Endothelial cell of umbilical vein (primary cell): ENCODE measurements at regions not wholly inside any gene's neighbourhood (a gene's known extent, or its start where the extent isn't known, plus 50 kb on each side); places are given as distances from the start of the nearest gene placed in this dataset.

ENCODE experiments used
- BruUV-seq: library from RNA; stranded (reverse); fragments of 400-500 nt; replicated peaks from 2 replicates; lab custom pipeline; 2021; lab: Mats Ljungman, UMichigan
- CTCF ChIA-PET: fragments of 300-600, 350-600 bp; sonication (Branson Sonifier 250); formaldehyde crosslinking; loops from one replicate; lab custom pipeline; 2021; ENCODE audit warnings: antibody characterized with exemption, inconsistent platforms; lab: Charles Lee
- POLR2A ChIA-PET: fragments of 300-600, 350-600 bp; sonication (Branson Sonifier 250); formaldehyde crosslinking; loops from one replicate; lab custom pipeline; 2021; ENCODE audit warnings: antibody characterized with exemption, inconsistent platforms; lab: Charles Lee
- DNase-seq: peaks from one replicate; pipeline ENCODE4 v3.0.0-alpha.2; 2011; ENCODE audit warnings: low read depth, low spot score
- FAIRE-seq: peaks from 2 replicates; lab custom pipeline; 2011; peaks lifted over from hg19 to GRCh38; lab: Jason Lieb, UNC
- H2AFZ ChIP-seq: 2 replicates; pipeline ENCODE4 v1.6.0; 2012; ENCODE audit warnings: low read depth, low read length, control low read depth, inconsistent platforms
- H3K27ac ChIP-seq: 2 replicates; pipeline ENCODE4 v1.5.1; 2011; ENCODE audit warnings: low read depth, mild to moderate bottlenecking, control low read depth, low read length, moderate library complexity; ENCODE audit not compliant: insufficient read depth
- H3K27me3 ChIP-seq, 2 experiments: 2 replicates each; pipeline versions ENCODE4 v1.6.0 to v1.6.1; 2011; ENCODE audit warnings: low read length in 2 of 2, mixed read lengths in 1 of 2; ENCODE audit not compliant: control insufficient read depth in 2 of 2, insufficient read depth in 2 of 2
- H3K36me3 ChIP-seq, 2 experiments: 2 replicates in 1 of 2; 3 replicates in 1 of 2; pipeline ENCODE4 v1.5.1; 2011; ENCODE audit warnings: low read length in 2 of 2, mild to moderate bottlenecking in 1 of 2, moderate library complexity in 1 of 2; ENCODE audit not compliant: control insufficient read depth in 2 of 2, insufficient read depth in 2 of 2; ENCODE audit errors: extremely low read depth in 1 of 2
- H3K4me1 ChIP-seq: 3 replicates; pipeline ENCODE4 v1.5.1; 2011; ENCODE audit warnings: mild to moderate bottlenecking, low read length; ENCODE audit not compliant: control insufficient read depth, insufficient read depth; ENCODE audit errors: extremely low read depth
- H3K4me2 ChIP-seq: 2 replicates; pipeline ENCODE4 v1.6.1; 2011; ENCODE audit warnings: low read length, control low read depth, mixed read lengths; ENCODE audit not compliant: insufficient read depth
- H3K4me3 ChIP-seq, 3 experiments: fragments of 200-600 bp in 1 of 3; sonication (generic), shearing (Covaris generic) in 1 of 3; replicated peaks in 1 of 3; 2 replicates each; pipeline ENCODE4 v1.5.1; 2011 to 2016; ENCODE audit warnings: control low read depth in 3 of 3, low read length in 3 of 3, mild to moderate bottlenecking in 2 of 3, inconsistent platforms in 1 of 3, low read depth in 1 of 3, moderate library complexity in 1 of 3; ENCODE audit not compliant: insufficient read depth in 1 of 3
- H3K79me2 ChIP-seq: 2 replicates; pipeline ENCODE4 v1.6.0; 2012; ENCODE audit warnings: low read length, inconsistent platforms; ENCODE audit not compliant: control insufficient read depth, insufficient read depth
- H3K9ac ChIP-seq: replicated peaks from 2 replicates; pipeline ENCODE3; 2011; ENCODE audit warnings: low read length, control low read depth; ENCODE audit not compliant: insufficient read depth; ENCODE audit errors: extremely low read depth
- H3K9me1 ChIP-seq: replicated peaks from 3 replicates; pipeline ENCODE4 v1.6.0; 2011; ENCODE audit warnings: mild to moderate bottlenecking, low read length; ENCODE audit not compliant: control insufficient read depth, insufficient read depth; ENCODE audit errors: extremely low read depth
- H3K9me3 ChIP-seq: replicated peaks from 2 replicates; pipeline ENCODE4 v1.5.1; 2012; ENCODE audit warnings: low read length, inconsistent platforms; ENCODE audit not compliant: control insufficient read depth, insufficient read depth
- H4K20me1 ChIP-seq: replicated peaks from 2 replicates; pipeline ENCODE3; 2011; ENCODE audit warnings: mild to moderate bottlenecking, low read length; ENCODE audit not compliant: control insufficient read depth, insufficient read depth; ENCODE audit errors: extremely low read depth
- EZH2 ChIP-seq: IDR thresholded peaks from 2 replicates; pipeline ENCODE4 v1.6.1; 2012; ENCODE audit warnings: borderline replicate concordance, low read depth, mild to moderate bottlenecking, moderate library complexity, low read length, inconsistent platforms; ENCODE audit not compliant: severe bottlenecking
- FOS ChIP-seq: IDR thresholded peaks from 2 replicates; pipeline ENCODE4 v1.6.1; 2011; ENCODE audit warnings: mild to moderate bottlenecking, low read length, moderate library complexity, borderline replicate concordance; ENCODE audit not compliant: insufficient read depth
- GATA2 ChIP-seq: IDR thresholded peaks from 2 replicates; pipeline ENCODE4 v1.7.0; 2011; ENCODE audit warnings: low read depth, mild to moderate bottlenecking, moderate library complexity, mixed read lengths, low read length; ENCODE audit not compliant: insufficient read length, insufficient read depth
- JUN ChIP-seq: IDR thresholded peaks from 2 replicates; pipeline ENCODE4 v1.6.1; 2011; ENCODE audit warnings: borderline replicate concordance, low read depth; ENCODE audit not compliant: insufficient read length, insufficient read depth
- MAX ChIP-seq: IDR thresholded peaks from 2 replicates; pipeline ENCODE4 v1.6.1; 2011; ENCODE audit not compliant: insufficient read depth, insufficient read length
- MYC ChIP-seq: IDR thresholded peaks from one replicate; pipeline ENCODE4 v1.6.1; 2011; ENCODE audit warnings: mild to moderate bottlenecking, low read depth, low read length
- POLR2A ChIP-seq: IDR thresholded peaks from 2 replicates; pipeline ENCODE4 v1.6.1; 2012; ENCODE audit warnings: low read depth, mild to moderate bottlenecking, control low read depth, low read length
- POLR2AphosphoS5 ChIP-seq: IDR thresholded peaks from 2 replicates; pipeline ENCODE4 v1.6.1; 2012; ENCODE audit warnings: low read depth, mild to moderate bottlenecking, control low read depth, low read length, moderate library complexity; ENCODE audit not compliant: insufficient read depth
- dilution Hi-C: fragments of 300-500 bp; cut with MboI; formaldehyde crosslinking; loops from one replicate; pipeline ENCODE4 v1.15.0; 2019; ENCODE audit warnings: low sequenced_read_pairs; ENCODE audit not compliant: extremely low pct_ligation_motif_present
- intact Hi-C: fragments of 100-400 bp; cut with micrococcal nuclease; formaldehyde crosslinking; loops from one replicate; pipeline ENCODE4 v1.10.0; 2022
- TF ChIP-seq, protein P1 (sequence below), 2 donors: IDR thresholded peaks; 1 replicate in 1 of 2; 2 replicates in 1 of 2; pipeline ENCODE4 v1.5.1; 2011; ENCODE audit warnings: low read length in 2 of 2, mild to moderate bottlenecking in 2 of 2, moderate library complexity in 2 of 2, control low read depth in 1 of 2, inconsistent platforms in 1 of 2, low read depth in 1 of 2; ENCODE audit not compliant: insufficient read depth in 1 of 2; ENCODE audit errors: extremely low read depth in 1 of 2

- no peak overlapping the region for H3K4me3 ChIP-seq
- TF ChIP-seq MAX (no peak), POLR2AphosphoS5 (no peak), EZH2 (no peak), GATA2 (no peak), MYC (no peak), POLR2A (no peak), JUN (no peak), FOS (no peak)
- TF ChIP-seq, protein P1, sequence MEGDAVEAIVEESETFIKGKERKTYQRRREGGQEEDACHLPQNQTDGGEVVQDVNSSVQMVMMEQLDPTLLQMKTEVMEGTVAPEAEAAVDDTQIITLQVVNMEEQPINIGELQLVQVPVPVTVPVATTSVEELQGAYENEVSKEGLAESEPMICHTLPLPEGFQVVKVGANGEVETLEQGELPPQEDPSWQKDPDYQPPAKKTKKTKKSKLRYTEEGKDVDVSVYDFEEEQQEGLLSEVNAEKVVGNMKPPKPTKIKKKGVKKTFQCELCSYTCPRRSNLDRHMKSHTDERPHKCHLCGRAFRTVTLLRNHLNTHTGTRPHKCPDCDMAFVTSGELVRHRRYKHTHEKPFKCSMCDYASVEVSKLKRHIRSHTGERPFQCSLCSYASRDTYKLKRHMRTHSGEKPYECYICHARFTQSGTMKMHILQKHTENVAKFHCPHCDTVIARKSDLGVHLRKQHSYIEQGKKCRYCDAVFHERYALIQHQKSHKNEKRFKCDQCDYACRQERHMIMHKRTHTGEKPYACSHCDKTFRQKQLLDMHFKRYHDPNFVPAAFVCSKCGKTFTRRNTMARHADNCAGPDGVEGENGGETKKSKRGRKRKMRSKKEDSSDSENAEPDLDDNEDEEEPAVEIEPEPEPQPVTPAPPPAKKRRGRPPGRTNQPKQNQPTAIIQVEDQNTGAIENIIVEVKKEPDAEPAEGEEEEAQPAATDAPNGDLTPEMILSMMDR (IDR thresholded peaks at IDR 0.05; ENCODE audit: extremely low read depth in 1 of 2, insufficient read depth in 1 of 2, low read depth in 1 of 2, low read length in 2 of 2) = no peak
- no peak overlapping the region for H3K27ac ChIP-seq
- H3K36me3 ChIP-seq = no peaks in the 10 kb centered on the region
- ChIA-PET CTCF (no interaction called here), POLR2A (no interaction called here)
- dilution Hi-C loops (no loop called here), intact Hi-C loops (no loop called here)
- FAIRE-seq = no peak
- no peaks in the 10 kb centered on the region for H4K20me1 ChIP-seq
- H2AFZ ChIP-seq = no peak overlapping the region
- H3K9me3 ChIP-seq = peaks cover 2% of the 10 kb centered on the region
- H3K79me2 ChIP-seq = no peaks in the 10 kb centered on the region
- no peaks in the 10 kb centered on the region for H3K27me3 ChIP-seq
- BruUV-seq = no TSS peak
- no peak overlapping the region for H3K4me2 ChIP-seq
- no peak for DNase-seq
- H3K9ac ChIP-seq = no peak overlapping the region
- no peaks in the 10 kb centered on the region for H3K9me1 ChIP-seq
- no peaks in the 10 kb centered on the region for H3K4me1 ChIP-seq
Measured at GRCh38 chr10:130364631-130365411, 228.6 kb downstream of the GLRX3 start.
